ENCODE measurements at regions not wholly inside any gene's neighbourhood (a gene's known extent, or its start where the extent isn't known, plus 50 kb on each side); places are given as distances from the start of the nearest gene placed in this dataset.

GRCh38 chr12:132436791-132437251, 53.1 kb upstream of the FBRSL1 start:
- CTCF ChIA-PET, result no interaction called here

More at GRCh38 chr12:132436791-132437251, 53.1 kb upstream of the FBRSL1 start:
- Histone ChIP-seq H4K20me1 (ENCODE audit: insufficient read depth, low read length) (no peaks in the 10 kb centered on the region), H3K4me2 (ENCODE audit: low read depth, low read length) (no peak overlapping the region), H3K56ac (ENCODE audit: extremely low read depth, insufficient read depth, low read length) (no peak overlapping the region), H3K23ac (ENCODE audit: low read depth, low read length) (no peak overlapping the region), H3K9me1 (ENCODE audit: insufficient read depth, low read length) (no peaks in the 10 kb centered on the region), H4K91ac (ENCODE audit: insufficient read depth, low read depth, low read length) (no peak overlapping the region), H2AK5ac (ENCODE audit: low read depth, low read length) (no peak overlapping the region), H2AFZ (replicated peaks; ENCODE audit: low read length, poor library complexity) (no peak overlapping the region), H2BK120ac (ENCODE audit: low read depth, low read length) (no peak overlapping the region), H3K14ac (replicated peaks; ENCODE audit: low read depth, low read length) (no peak overlapping the region), H3K9ac (ENCODE audit: low read depth, low read length) (no peak overlapping the region), H3K27me3 (ENCODE audit: control insufficient read depth, insufficient read depth, low read length) (peaks cover 25% of the 10 kb centered on the region), H2BK15ac (ENCODE audit: low read depth, low read length) (no peak overlapping the region), H3K27ac (ENCODE audit: insufficient read depth, low read length) (no peak overlapping the region), H4K8ac (ENCODE audit: low read depth in 2 of 2, low read length in 2 of 2) (no peak overlapping the region), H3K4me3 (ENCODE audit: insufficient read depth, low read depth, low read length) (no peak overlapping the region), H3K36me3 (ENCODE audit: control insufficient read depth, insufficient read depth, low read length) (no peaks in the 10 kb centered on the region), H2AK9ac (replicated peaks; ENCODE audit: low read depth, low read length, poor library complexity) (no peak overlapping the region), H3K79me1 (ENCODE audit: low read depth in 1 of 2, low read length in 2 of 2) (no peaks in the 10 kb centered on the region), H3K9me3 (ENCODE audit: control insufficient read depth, insufficient read depth, low read length) (no peaks in the 10 kb centered on the region), H3K18ac (ENCODE audit: low read depth, low read length) (no peak overlapping the region), H2BK20ac (ENCODE audit: low read depth, low read length) (no peak overlapping the region), H2BK5ac (ENCODE audit: low read depth, low read length, poor library complexity, severe bottlenecking) (no peak overlapping the region), H4K5ac (ENCODE audit: low read depth, low read length) (no peak overlapping the region), H3K4ac (ENCODE audit: low read depth, low read length) (no peak overlapping the region), H3K4me1 (ENCODE audit: control insufficient read depth, insufficient read depth, low read length) (no peaks in the 10 kb centered on the region; the same call in 1 of the 2 replicates)
- POLR2A ChIA-PET (ENCODE audit: unreplicated experiment), result no interaction called here
- WGBS, 2 experiments (ENCODE audit: extremely low coverage in 2 of 2, insufficient read length in 1 of 2), result no CpG with 5 or more reads among the region's 17 CpGs
- DNase-seq (no peak), ATAC-seq (ENCODE audit: low read depth) (no peak)
- intact Hi-C loops (cut with micrococcal nuclease), result no loop called here
- no TSS peak for BruUV-seq (replicated peaks)
- in situ Hi-C loops (cut with MboI; ENCODE audit: low sequenced_read_pairs), result no loop called here
- TF ChIP-seq NFE2L2 (IDR thresholded peaks at IDR 0.05; ENCODE audit: low read depth, low read length), result no peak
- no peak for TF ChIP-seq SMC3 (IDR thresholded peaks at IDR 0.05; ENCODE audit: low read depth, low read length)
- no peak for TF ChIP-seq MXI1 (IDR thresholded peaks at IDR 0.05; ENCODE audit: borderline replicate concordance, low read depth, low read length)
- no peak for TF ChIP-seq MAZ (IDR thresholded peaks at IDR 0.05; ENCODE audit: borderline replicate concordance, low read depth, low read length)
- TF ChIP-seq ELK1 (IDR thresholded peaks at IDR 0.05; ENCODE audit: borderline replicate concordance, low read depth, low read length), result no peak
- no peak for TF ChIP-seq FOS (IDR thresholded peaks at IDR 0.05; ENCODE audit: low read depth, low read length)
- TF ChIP-seq MAFK (IDR thresholded peaks at IDR 0.05; ENCODE audit: low read depth, low read length), result no peak
- TF ChIP-seq CTCF (conservative IDR thresholded peaks at IDR 0.05; ENCODE audit: low read depth, low read length), result no peak
- no peak for TF ChIP-seq CEBPB (IDR thresholded peaks at IDR 0.05; ENCODE audit: low read depth, low read length)
- no peak for TF ChIP-seq RCOR1 (IDR thresholded peaks at IDR 0.05; ENCODE audit: insufficient replicate concordance, low read length)
- no peak for TF ChIP-seq RAD21 (IDR thresholded peaks at IDR 0.05; ENCODE audit: low read length)
- no peak for TF ChIP-seq USF2 (IDR thresholded peaks at IDR 0.05; ENCODE audit: low read depth, low read length)
- no peak for TF ChIP-seq RFX5 (IDR thresholded peaks at IDR 0.05; ENCODE audit: low read depth, low read length)
- dilution Hi-C loops (cut with HindIII; ENCODE audit: low sequenced_read_pairs, unreplicated experiment), result no loop called here

All from IMR-90 (cell line).